ENCODE measurements at regions not wholly inside any gene's neighbourhood (a gene's known extent, or its start where the extent isn't known, plus 50 kb on each side); places are given as distances from the start of the nearest gene placed in this dataset.

DNA sequence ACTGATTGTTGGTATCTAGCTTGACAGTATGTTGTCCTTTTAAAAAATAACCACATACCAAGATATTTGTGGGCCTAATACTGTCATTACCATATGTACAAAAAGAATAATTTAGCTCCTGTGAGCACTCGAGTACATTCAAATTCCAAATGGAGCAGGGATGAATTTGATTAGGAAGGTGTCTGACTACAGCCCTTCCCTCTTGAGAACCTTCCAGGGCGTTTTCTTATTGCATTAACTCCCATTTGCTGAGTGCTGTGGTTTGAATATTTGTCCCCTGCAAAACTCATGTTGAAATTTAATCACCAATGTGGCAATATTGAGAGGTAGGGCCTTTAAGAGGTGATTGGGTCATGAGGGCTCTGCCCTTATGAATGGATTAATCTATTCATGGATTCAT, 76.9 kb upstream of the RALY start:
- no peaks in the 10 kb centered on the region for H3K9me3 ChIP-seq (ENCODE audit: control insufficient read depth in 2 of 2, low read length in 2 of 2)
- H3K36me3 Mint-ChIP-seq, result no peaks in the 10 kb centered on the region
- H3K27ac ChIP-seq (ENCODE audit: insufficient read depth, low read length, poor library complexity, severe bottlenecking), result no peak overlapping the region
- H3K9me3 Mint-ChIP-seq, result no peaks in the 10 kb centered on the region
- H3K27me3 ChIP-seq (ENCODE audit: control insufficient read depth, insufficient read depth, low read length), result no peaks in the 10 kb centered on the region
- no peak for ATAC-seq (ENCODE audit: low read depth in 2 of 2)
- peaks cover 24% of the 10 kb centered on the region for H3K27me3 Mint-ChIP-seq
- no peaks in the 10 kb centered on the region for H3K4me1 ChIP-seq (ENCODE audit: control insufficient read depth, insufficient read depth, low read length, poor library complexity, severe bottlenecking)
- peaks cover 0 to 15% (median 4%) of the 10 kb centered on the region in 4 donors for H3K4me1 Mint-ChIP-seq
- H3K4me3 Mint-ChIP-seq, result no peak overlapping the region
- DNase-seq, result no peak
- peak overlapping the region in 1 of 3 donors; percentile 48 for H3K27ac Mint-ChIP-seq
- H3K4me3 ChIP-seq (ENCODE audit: low read depth, low read length), result no peak overlapping the region
- no peaks in the 10 kb centered on the region for H3K36me3 ChIP-seq (ENCODE audit: control insufficient read depth, insufficient read depth, low read length)

- no peaks in the 10 kb centered on the region for H3K9me3 ChIP-seq (ENCODE audit: control insufficient read depth in 2 of 2, low read length in 2 of 2)
- Mint-ChIP-seq H3K27ac (peak overlapping the region in 1 of 3 donors; percentile 40), H3K4me3 (no peak overlapping the region), H3K36me3 (no peaks in the 10 kb centered on the region), H3K9me3 (no peaks in the 10 kb centered on the region), H3K4me1 (peaks cover 0 to 15% (median 4%) of the 10 kb centered on the region in 4 donors), H3K27me3 (peaks cover 20% of the 10 kb centered on the region)
- no peaks in the 10 kb centered on the region for H3K36me3 ChIP-seq (ENCODE audit: control insufficient read depth, insufficient read depth, low read length)
- ATAC-seq (ENCODE audit: low read depth in 2 of 2), result no peak
- no peak overlapping the region for H3K27ac ChIP-seq (ENCODE audit: insufficient read depth, low read length, poor library complexity, severe bottlenecking)
- H3K4me3 ChIP-seq (ENCODE audit: low read depth, low read length), result no peak overlapping the region
- DNase-seq, result peak in 1 of 3 donors; percentile 61
- no peaks in the 10 kb centered on the region for H3K27me3 ChIP-seq (ENCODE audit: control insufficient read depth, insufficient read depth, low read length)
- H3K4me1 ChIP-seq (ENCODE audit: control insufficient read depth, insufficient read depth, low read length, poor library complexity, severe bottlenecking), result no peaks in the 10 kb centered on the region
Measured at GRCh38 chr20:33917831-33918525, 75.7 kb upstream of the RALY start.

- Histone ChIP-seq H3K4me1 (ENCODE audit: control insufficient read depth, insufficient read depth, low read length, poor library complexity, severe bottlenecking) (no peaks in the 10 kb centered on the region), H3K36me3 (ENCODE audit: control insufficient read depth, insufficient read depth, low read length) (no peaks in the 10 kb centered on the region), H3K9me3 (ENCODE audit: control insufficient read depth in 2 of 2, low read length in 2 of 2) (no peaks in the 10 kb centered on the region), H3K27me3 (ENCODE audit: control insufficient read depth, insufficient read depth, low read length) (no peaks in the 10 kb centered on the region), H3K4me3 (ENCODE audit: low read depth, low read length) (no peak overlapping the region), H3K27ac (ENCODE audit: insufficient read depth, low read length, poor library complexity, severe bottlenecking) (no peak overlapping the region)
- Mint-ChIP-seq H3K4me3 (no peak overlapping the region), H3K27me3 (peaks cover 14% of the 10 kb centered on the region), H3K27ac (no peak overlapping the region), H3K36me3 (no peaks in the 10 kb centered on the region), H3K4me1 (peaks cover 0 to 15% (median 4%) of the 10 kb centered on the region in 4 donors), H3K9me3 (no peaks in the 10 kb centered on the region)
- ATAC-seq (ENCODE audit: low read depth in 2 of 2) (no peak), DNase-seq (no peak)
Measured at GRCh38 chr20:33918662-33919061, 75.0 kb upstream of the RALY start.

- H3K27me3 Mint-ChIP-seq, result peaks cover 15% of the 10 kb centered on the region
- no peak for ATAC-seq (ENCODE audit: low read depth in 2 of 2)
Measured at GRCh38 chr20:33919653-33920052, 74.1 kb upstream of the RALY start.

DNA sequence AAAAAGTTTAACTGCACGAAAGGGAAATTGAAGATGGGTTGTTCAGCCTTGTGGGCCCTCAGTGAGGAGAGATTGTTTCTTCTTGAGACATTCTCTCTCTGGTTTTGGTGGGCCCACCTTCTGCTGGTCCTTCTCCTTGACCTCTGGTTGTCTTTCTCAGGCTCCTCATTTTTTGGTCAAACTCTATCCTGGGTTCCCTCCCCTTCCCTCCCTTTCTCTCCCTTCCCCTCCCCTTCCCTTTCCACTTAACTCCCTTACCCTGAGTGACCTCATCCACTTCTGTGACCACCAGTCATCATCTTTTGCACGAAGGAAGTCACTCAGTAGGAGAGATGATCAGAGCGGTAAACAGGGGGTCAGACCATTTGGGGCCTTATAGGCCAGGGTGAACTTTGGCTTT, 71.5 kb upstream of the RALY start:
- Histone ChIP-seq H3K36me3 (ENCODE audit: control insufficient read depth, insufficient read depth, low read length) (no peaks in the 10 kb centered on the region), H3K9me3 (ENCODE audit: control insufficient read depth in 2 of 2, low read length in 2 of 2) (no peaks in the 10 kb centered on the region), H3K4me3 (ENCODE audit: low read depth, low read length) (no peak overlapping the region), H3K27ac (ENCODE audit: insufficient read depth, low read length, poor library complexity, severe bottlenecking) (no peak overlapping the region), H3K27me3 (ENCODE audit: control insufficient read depth, insufficient read depth, low read length) (peaks cover 2% of the 10 kb centered on the region), H3K4me1 (ENCODE audit: control insufficient read depth, insufficient read depth, low read length, poor library complexity, severe bottlenecking) (no peaks in the 10 kb centered on the region)
- Mint-ChIP-seq H3K4me1 (peaks cover 0 to 6% (median 0%) of the 10 kb centered on the region in 4 donors), H3K27ac (no peak overlapping the region), H3K27me3 (peaks cover 17% of the 10 kb centered on the region), H3K4me3 (no peak overlapping the region), H3K9me3 (peaks cover 0 to 2% (median 0%) of the 10 kb centered on the region in 7 donors), H3K36me3 (no peaks in the 10 kb centered on the region)
- DNase-seq, result no peak
- no peak for ATAC-seq (ENCODE audit: low read depth in 2 of 2)

More at GRCh38 chr20:33919653-33920052, 74.1 kb upstream of the RALY start:
- Histone ChIP-seq H3K27ac (ENCODE audit: insufficient read depth, low read length, poor library complexity, severe bottlenecking) (no peak overlapping the region), H3K27me3 (ENCODE audit: control insufficient read depth, insufficient read depth, low read length) (peaks cover 2% of the 10 kb centered on the region), H3K4me3 (ENCODE audit: low read depth, low read length) (no peak overlapping the region), H3K36me3 (ENCODE audit: control insufficient read depth, insufficient read depth, low read length) (no peaks in the 10 kb centered on the region), H3K4me1 (ENCODE audit: control insufficient read depth, insufficient read depth, low read length, poor library complexity, severe bottlenecking) (no peaks in the 10 kb centered on the region), H3K9me3 (ENCODE audit: control insufficient read depth in 2 of 2, low read length in 2 of 2) (no peaks in the 10 kb centered on the region)
- H3K27ac Mint-ChIP-seq, result no peak overlapping the region
- H3K9me3 Mint-ChIP-seq, result peaks cover 0 to 2% (median 0%) of the 10 kb centered on the region in 7 donors
- DNase-seq, result peak in 1 of 3 donors; percentile 45
- no peaks in the 10 kb centered on the region for H3K36me3 Mint-ChIP-seq
- peaks cover 0 to 14% (median 4%) of the 10 kb centered on the region in 4 donors for H3K4me1 Mint-ChIP-seq
- H3K4me3 Mint-ChIP-seq, result no peak overlapping the region

GRCh38 chr20:33923740-33924139, 70.0 kb upstream of the RALY start:
- H3K4me1 ChIP-seq (ENCODE audit: control insufficient read depth, insufficient read depth, low read length, poor library complexity, severe bottlenecking), result no peaks in the 10 kb centered on the region
- H3K4me3 ChIP-seq (ENCODE audit: low read depth, low read length), result no peak overlapping the region
- H3K36me3 Mint-ChIP-seq, result no peaks in the 10 kb centered on the region
- H3K27ac Mint-ChIP-seq, result no peak overlapping the region
- no peak for ATAC-seq (ENCODE audit: low read depth in 2 of 2)
- peaks cover 0 to 2% (median 0%) of the 10 kb centered on the region in 7 donors for H3K9me3 Mint-ChIP-seq
- no peak overlapping the region for H3K27ac ChIP-seq (ENCODE audit: insufficient read depth, low read length, poor library complexity, severe bottlenecking)
- H3K4me3 Mint-ChIP-seq, result no peak overlapping the region
- no peak for DNase-seq
- no peaks in the 10 kb centered on the region for H3K9me3 ChIP-seq (ENCODE audit: control insufficient read depth in 2 of 2, low read length in 2 of 2)
- peaks cover 0 to 3% (median 0%) of the 10 kb centered on the region in 4 donors for H3K4me1 Mint-ChIP-seq
- peaks cover 2% of the 10 kb centered on the region for H3K27me3 ChIP-seq (ENCODE audit: control insufficient read depth, insufficient read depth, low read length)
- peaks cover 17% of the 10 kb centered on the region for H3K27me3 Mint-ChIP-seq
- no peaks in the 10 kb centered on the region for H3K36me3 ChIP-seq (ENCODE audit: control insufficient read depth, insufficient read depth, low read length)

DNA sequence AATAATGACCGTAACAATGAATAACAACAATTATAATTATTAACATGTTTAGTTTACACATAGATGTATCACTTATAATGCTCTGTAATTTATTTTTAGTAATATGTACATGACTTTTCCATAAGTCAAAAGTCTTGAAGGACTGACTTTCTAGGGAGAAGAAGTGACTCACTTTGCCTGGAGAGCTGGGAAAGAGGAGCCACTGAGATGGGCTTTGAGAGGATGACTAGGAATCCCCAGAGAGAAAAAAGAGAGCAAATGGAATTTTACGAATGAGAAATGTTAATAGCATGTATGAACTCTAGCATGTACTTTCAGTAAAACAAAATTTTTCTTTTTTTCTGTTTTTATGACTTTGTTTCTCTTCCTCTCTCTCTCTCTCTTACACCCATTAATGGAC, 67.8 kb upstream of the RALY start:
- Mint-ChIP-seq H3K27me3 (peaks cover 13% of the 10 kb centered on the region), H3K4me1 (no peaks in the 10 kb centered on the region), H3K36me3 (no peaks in the 10 kb centered on the region), H3K9me3 (peaks cover 0 to 2% (median 0%) of the 10 kb centered on the region in 7 donors), H3K27ac (no peak overlapping the region), H3K4me3 (no peak overlapping the region)
- H3K4me1 ChIP-seq (ENCODE audit: control insufficient read depth, insufficient read depth, low read length, poor library complexity, severe bottlenecking), result no peaks in the 10 kb centered on the region
- H3K27ac ChIP-seq (ENCODE audit: insufficient read depth, low read length, poor library complexity, severe bottlenecking), result no peak overlapping the region
- no peaks in the 10 kb centered on the region for H3K9me3 ChIP-seq (ENCODE audit: control insufficient read depth in 2 of 2, low read length in 2 of 2)
- no peaks in the 10 kb centered on the region for H3K36me3 ChIP-seq (ENCODE audit: control insufficient read depth, insufficient read depth, low read length)
- DNase-seq (no peak), ATAC-seq (ENCODE audit: low read depth in 2 of 2) (no peak)
- H3K27me3 ChIP-seq (ENCODE audit: control insufficient read depth, insufficient read depth, low read length), result peaks cover 2% of the 10 kb centered on the region
- no peak overlapping the region for H3K4me3 ChIP-seq (ENCODE audit: low read depth, low read length)

DNA sequence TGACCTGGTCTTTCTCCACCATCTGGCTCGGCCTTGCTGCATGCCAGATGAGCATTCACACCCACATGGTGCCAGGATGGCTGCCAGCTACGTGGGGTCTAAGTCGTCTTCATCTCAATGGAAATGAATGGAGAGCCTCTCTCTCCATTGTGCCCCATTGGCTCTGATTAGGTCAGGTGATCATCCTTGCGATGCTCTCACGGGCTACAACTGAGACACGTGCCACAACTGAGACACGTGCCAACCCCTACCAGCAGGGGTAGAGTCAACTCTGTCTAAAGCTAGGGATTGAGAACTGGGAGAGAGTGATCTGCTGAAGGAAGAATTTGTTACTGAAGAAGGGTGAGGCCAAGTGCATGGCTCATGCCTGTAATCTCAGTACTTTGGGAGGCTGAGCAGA, 67.3 kb upstream of the RALY start:
- Histone ChIP-seq H3K27ac (ENCODE audit: insufficient read depth, low read length, poor library complexity, severe bottlenecking) (no peak overlapping the region), H3K9me3 (ENCODE audit: control insufficient read depth in 2 of 2, low read length in 2 of 2) (no peaks in the 10 kb centered on the region), H3K4me1 (ENCODE audit: control insufficient read depth, insufficient read depth, low read length, poor library complexity, severe bottlenecking) (no peaks in the 10 kb centered on the region), H3K4me3 (ENCODE audit: low read depth, low read length) (no peak overlapping the region), H3K36me3 (ENCODE audit: control insufficient read depth, insufficient read depth, low read length) (no peaks in the 10 kb centered on the region), H3K27me3 (ENCODE audit: control insufficient read depth, insufficient read depth, low read length) (peaks cover 2% of the 10 kb centered on the region)
- Mint-ChIP-seq H3K4me3 (no peak overlapping the region), H3K4me1 (no peaks in the 10 kb centered on the region), H3K36me3 (no peaks in the 10 kb centered on the region), H3K27me3 (peaks cover 13% of the 10 kb centered on the region), H3K27ac (no peak overlapping the region), H3K9me3 (peaks cover 0 to 2% (median 0%) of the 10 kb centered on the region in 7 donors)
- DNase-seq (no peak), ATAC-seq (ENCODE audit: low read depth in 2 of 2) (no peak)

Data from CD4-positive, CD25-positive, alpha-beta regulatory T cell (primary cell).